HepG2 (cell line): ENCODE measurements at regions not wholly inside any gene's neighbourhood (a gene's known extent, or its start where the extent isn't known, plus 50 kb on each side); places are given as distances from the start of the nearest gene placed in this dataset.
"Not testable (repeated sequence)": the region's sequence is repeated elsewhere in the genome, so short reads cannot be mapped to it uniquely, and the experiment has no call there.

Experiments
- ATAC-seq: fragments of 200-7000 bp; cut with Tn5 transposase; 3 replicates; pipeline ENCODE4 v1.9.1; 2020; ENCODE audit warnings: mild to moderate bottlenecking, moderate library complexity
- BruUV-seq: library from RNA; stranded (reverse); fragments of 400-500 nt; replicated peaks from 2 replicates; lab custom pipeline; 2021; lab: Mats Ljungman, UMichigan
- CTCF ChIA-PET: fragments of 300-600 bp; formaldehyde crosslinking; extraction: SDS; loops from one replicate; lab custom pipeline; 2021; ENCODE audit warnings: low total read pairs, inconsistent platforms, low intra/inter-chr PET ratio; lab: Yijun Ruan, JAX
- POLR2A ChIA-PET: fragments of 350-600 bp; sonication (Branson Sonifier 250); formaldehyde crosslinking; loops from one replicate; lab custom pipeline; 2020; ENCODE audit warnings: antibody characterized with exemption, inconsistent platforms; lab: Yijun Ruan, JAX
- DNase-seq: peaks from one replicate; pipeline ENCODE4 v3.0.0-alpha.2; 2015; ENCODE audit warnings: low spot score
- FAIRE-seq: peaks from 3 replicates; lab custom pipeline; 2011; peaks lifted over from hg19 to GRCh38; lab: Jason Lieb, UNC
- H2AFZ ChIP-seq: one replicate; pipeline ENCODE4 v1.6.1; 2011; ENCODE audit warnings: low read length, inconsistent platforms
- H3K27ac ChIP-seq: fragments of 300-600 bp; 3 replicates; pipeline ENCODE4 v1.8.0; 2011; ENCODE audit warnings: mixed run types, mild to moderate bottlenecking, mixed read lengths, low read length, inconsistent platforms; ENCODE audit not compliant: insufficient read depth; ENCODE audit errors: extremely low read length
- H3K27me3 ChIP-seq, 2 experiments: fragments of 200-600 bp in 1 of 2; 2 replicates in 1 of 2; 3 replicates in 1 of 2; pipeline versions ENCODE4 v1.6.0 to v1.8.0; 2011; ENCODE audit warnings: low read length in 2 of 2, mild to moderate bottlenecking in 2 of 2, moderate library complexity in 2 of 2, inconsistent platforms in 1 of 2; ENCODE audit not compliant: insufficient read depth in 2 of 2, control insufficient read depth in 1 of 2
- H3K36me3 ChIP-seq, 2 experiments: fragments of 200-600 bp in 1 of 2; replicated peaks in 1 of 2; 2 replicates in 1 of 2; 3 replicates in 1 of 2; pipeline versions ENCODE4 v1.5.1 to v1.8.0; 2011; ENCODE audit warnings: low read length in 2 of 2, inconsistent platforms in 1 of 2; ENCODE audit not compliant: insufficient read depth in 2 of 2, control insufficient read depth in 1 of 2
- H3K4me1 ChIP-seq: 2 replicates; pipeline ENCODE4 v1.5.1; 2012; ENCODE audit warnings: low read length, inconsistent platforms; ENCODE audit not compliant: insufficient read depth
- H3K4me2 ChIP-seq: 2 replicates; pipeline ENCODE4 v1.6.0; 2011; ENCODE audit warnings: low read depth, low read length, inconsistent platforms
- H3K4me3 ChIP-seq, 3 experiments: fragments of 200-600 bp in 1 of 3; sonication (generic), shearing (Covaris generic) in 1 of 3; replicated peaks in 1 of 3; 2 replicates each; pipeline ENCODE4 v1.5.1; 2011 to 2016; ENCODE audit warnings: low read length in 3 of 3, inconsistent platforms in 2 of 3, low read depth in 2 of 3, mild to moderate bottlenecking in 2 of 3, control low read depth in 1 of 3, mixed read lengths in 1 of 3; ENCODE audit not compliant: insufficient read depth in 1 of 3
- H3K79me2 ChIP-seq: one replicate; pipeline ENCODE4 v1.6.1; 2011; ENCODE audit warnings: low read length, inconsistent platforms; ENCODE audit not compliant: insufficient read depth
- H3K9ac ChIP-seq: 2 replicates; pipeline ENCODE4 v1.6.0; 2011; ENCODE audit warnings: mild to moderate bottlenecking, low read depth, low read length, inconsistent platforms; ENCODE audit not compliant: insufficient read depth
- H3K9me3 ChIP-seq: 2 replicates; pipeline ENCODE4 v1.5.1; 2012; ENCODE audit warnings: mild to moderate bottlenecking, low read length
- H4K20me1 ChIP-seq: 2 replicates; pipeline ENCODE4 v1.6.0; 2011; ENCODE audit warnings: inconsistent platforms, mild to moderate bottlenecking, low read length, moderate library complexity; ENCODE audit not compliant: insufficient read depth
- CEBPB ChIP-seq: IDR thresholded peaks from 2 replicates; pipeline ENCODE4 v1.6.1; 2011; ENCODE audit warnings: low read depth, low read length, improper control_type of control experiment, borderline replicate concordance
- NR3C1 ChIP-seq: sonication (generic); formaldehyde crosslinking; IDR thresholded peaks from 2 replicates; pipeline ENCODE4 v1.4.0; 2020; ENCODE audit warnings: missing genetic modification reagents
- ZNF33A ChIP-seq: sonication (generic); formaldehyde crosslinking; IDR thresholded peaks from 2 replicates; pipeline ENCODE4 v1.5.1; 2020; ENCODE audit warnings: missing genetic modification reagents, mild to moderate bottlenecking, moderate library complexity, borderline replicate concordance
- ZNF556 ChIP-seq: sonication (generic); formaldehyde crosslinking; IDR thresholded peaks from 2 replicates; pipeline ENCODE4 v1.4.0; 2020; ENCODE audit warnings: mild to moderate bottlenecking, missing genetic modification reagents, borderline replicate concordance
- WGBS: methylation state at CpG from one replicate; pipeline ENCODE4 v1.1.6; 2017; ENCODE audit warnings: low lambda C conversion rate; 5-methylcytosine and 5-hydroxymethylcytosine counted together
- in situ Hi-C: cut with HindIII; loops from 2 replicates; pipeline ENCODE4 v1.10.0; 2017; ENCODE audit warnings: low pct_unique_long_range_greater_than_20kb; ENCODE audit not compliant: extremely low pct_ligation_motif_present
- intact Hi-C: fragments of 100-400 bp; cut with micrococcal nuclease; formaldehyde crosslinking; loops from one replicate; pipeline ENCODE4 v1.10.0; 2022; ENCODE audit not compliant: unreplicated experiment
- TF ChIP-seq, protein P1 (sequence below): sonication (generic); formaldehyde crosslinking; IDR thresholded peaks from 2 replicates; pipeline ENCODE4 v1.5.1; 2020; ENCODE audit warnings: missing genetic modification reagents, mild to moderate bottlenecking, borderline replicate concordance
- TF ChIP-seq, protein P2 (sequence below): sonication (generic); formaldehyde crosslinking; IDR thresholded peaks from 2 replicates; pipeline ENCODE4 v1.5.1; 2020; ENCODE audit warnings: missing genetic modification reagents, mild to moderate bottlenecking, borderline replicate concordance
- TF ChIP-seq, protein P3 (sequence below): sonication (generic); formaldehyde crosslinking; IDR thresholded peaks from 2 replicates; pipeline ENCODE4 v1.9.0; 2022; ENCODE audit warnings: low read depth, missing genetic modification reagents

DNA sequence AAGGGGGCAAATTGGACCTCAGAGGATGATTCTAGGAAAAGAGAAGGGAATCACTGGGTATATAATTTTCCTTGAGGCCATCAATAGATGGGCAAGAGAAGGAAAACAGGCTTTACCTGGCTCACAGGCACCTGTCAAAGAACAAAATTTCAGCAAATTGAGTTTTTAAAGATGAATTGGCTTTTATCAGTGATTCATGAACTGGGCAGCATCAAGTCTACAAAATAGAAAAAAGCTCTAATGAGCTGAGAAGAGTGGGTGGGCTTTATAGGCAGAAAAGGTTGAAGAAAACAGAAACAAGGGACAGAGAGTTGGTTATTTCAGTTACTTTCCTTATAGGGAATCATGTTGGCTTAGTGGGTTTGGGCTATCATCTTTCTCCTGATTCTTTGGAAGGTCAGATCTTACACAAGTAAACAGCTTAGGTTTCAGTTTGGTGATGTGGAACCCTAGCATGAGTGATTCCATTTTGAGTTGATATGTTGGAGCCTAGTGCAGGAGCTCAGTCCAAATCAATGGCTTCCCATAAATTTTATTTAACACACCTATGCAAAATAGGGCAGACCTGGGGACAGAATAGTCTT, 120.7 kb upstream of the MED14 start (continued):
- TF ChIP-seq, protein P1, sequence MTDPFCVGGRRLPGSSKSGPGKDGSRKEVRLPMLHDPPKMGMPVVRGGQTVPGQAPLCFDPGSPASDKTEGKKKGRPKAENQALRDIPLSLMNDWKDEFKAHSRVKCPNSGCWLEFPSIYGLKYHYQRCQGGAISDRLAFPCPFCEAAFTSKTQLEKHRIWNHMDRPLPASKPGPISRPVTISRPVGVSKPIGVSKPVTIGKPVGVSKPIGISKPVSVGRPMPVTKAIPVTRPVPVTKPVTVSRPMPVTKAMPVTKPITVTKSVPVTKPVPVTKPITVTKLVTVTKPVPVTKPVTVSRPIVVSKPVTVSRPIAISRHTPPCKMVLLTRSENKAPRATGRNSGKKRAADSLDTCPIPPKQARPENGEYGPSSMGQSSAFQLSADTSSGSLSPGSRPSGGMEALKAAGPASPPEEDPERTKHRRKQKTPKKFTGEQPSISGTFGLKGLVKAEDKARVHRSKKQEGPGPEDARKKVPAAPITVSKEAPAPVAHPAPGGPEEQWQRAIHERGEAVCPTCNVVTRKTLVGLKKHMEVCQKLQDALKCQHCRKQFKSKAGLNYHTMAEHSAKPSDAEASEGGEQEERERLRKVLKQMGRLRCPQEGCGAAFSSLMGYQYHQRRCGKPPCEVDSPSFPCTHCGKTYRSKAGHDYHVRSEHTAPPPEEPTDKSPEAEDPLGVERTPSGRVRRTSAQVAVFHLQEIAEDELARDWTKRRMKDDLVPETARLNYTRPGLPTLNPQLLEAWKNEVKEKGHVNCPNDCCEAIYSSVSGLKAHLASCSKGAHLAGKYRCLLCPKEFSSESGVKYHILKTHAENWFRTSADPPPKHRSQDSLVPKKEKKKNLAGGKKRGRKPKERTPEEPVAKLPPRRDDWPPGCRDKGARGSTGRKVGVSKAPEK (CRISPR knock-in tag) = no peak
- TF ChIP-seq NR3C1 (CRISPR knock-in tag) = no peak
- TF ChIP-seq CEBPB = no peak
- TF ChIP-seq ZNF556 (CRISPR knock-in tag) = no peak
- TF ChIP-seq, protein P2, sequence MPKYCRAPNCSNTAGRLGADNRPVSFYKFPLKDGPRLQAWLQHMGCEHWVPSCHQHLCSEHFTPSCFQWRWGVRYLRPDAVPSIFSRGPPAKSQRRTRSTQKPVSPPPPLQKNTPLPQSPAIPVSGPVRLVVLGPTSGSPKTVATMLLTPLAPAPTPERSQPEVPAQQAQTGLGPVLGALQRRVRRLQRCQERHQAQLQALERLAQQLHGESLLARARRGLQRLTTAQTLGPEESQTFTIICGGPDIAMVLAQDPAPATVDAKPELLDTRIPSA (CRISPR knock-in tag) = no peak
- TF ChIP-seq ZNF33A (CRISPR knock-in tag) = no peak
- TF ChIP-seq, protein P3, sequence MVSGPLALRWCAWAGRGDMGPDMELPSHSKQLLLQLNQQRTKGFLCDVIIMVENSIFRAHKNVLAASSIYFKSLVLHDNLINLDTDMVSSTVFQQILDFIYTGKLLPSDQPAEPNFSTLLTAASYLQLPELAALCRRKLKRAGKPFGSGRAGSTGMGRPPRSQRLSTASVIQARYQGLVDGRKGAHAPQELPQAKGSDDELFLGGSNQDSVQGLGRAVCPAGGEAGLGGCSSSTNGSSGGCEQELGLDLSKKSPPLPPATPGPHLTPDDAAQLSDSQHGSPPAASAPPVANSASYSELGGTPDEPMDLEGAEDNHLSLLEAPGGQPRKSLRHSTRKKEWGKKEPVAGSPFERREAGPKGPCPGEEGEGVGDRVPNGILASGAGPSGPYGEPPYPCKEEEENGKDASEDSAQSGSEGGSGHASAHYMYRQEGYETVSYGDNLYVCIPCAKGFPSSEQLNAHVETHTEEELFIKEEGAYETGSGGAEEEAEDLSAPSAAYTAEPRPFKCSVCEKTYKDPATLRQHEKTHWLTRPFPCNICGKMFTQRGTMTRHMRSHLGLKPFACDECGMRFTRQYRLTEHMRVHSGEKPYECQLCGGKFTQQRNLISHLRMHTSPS (CRISPR knock-in tag) = no peak

DNA sequence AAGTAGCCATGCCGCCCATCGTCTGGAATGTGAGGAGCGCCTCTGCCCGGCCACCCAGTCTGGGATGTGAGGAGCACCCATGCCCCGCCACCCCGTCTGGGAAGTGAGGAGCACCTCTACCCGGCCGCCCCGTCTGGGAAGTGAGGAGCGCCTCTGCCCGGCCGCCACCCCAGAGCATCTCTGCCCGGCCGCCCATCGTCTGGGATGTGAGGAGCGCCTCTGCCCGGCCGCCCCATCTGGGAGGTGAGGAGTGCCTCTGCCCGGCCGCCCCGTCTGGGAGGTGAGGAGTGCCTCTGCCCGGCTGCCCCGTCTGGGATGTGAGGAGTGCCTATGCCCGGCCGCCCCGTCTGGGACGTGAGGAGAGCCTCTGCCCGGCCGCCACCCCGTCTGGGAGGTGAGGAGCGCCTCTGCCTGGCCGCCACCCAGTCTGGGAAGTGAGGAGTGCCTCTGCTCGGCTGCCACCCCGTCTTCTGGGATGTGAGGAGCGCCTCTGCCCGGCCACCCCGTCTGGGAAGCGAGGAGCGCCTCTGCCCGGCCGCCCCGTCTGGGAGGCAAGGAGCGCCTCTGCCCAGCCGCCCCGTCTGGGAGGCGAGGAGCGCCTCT, 126.7 kb upstream of the MED14 start:
- H2AFZ ChIP-seq, H3K9ac ChIP-seq, ATAC-seq, in situ Hi-C loops, FAIRE-seq, H3K79me2 ChIP-seq, H3K27ac ChIP-seq, H3K4me3 ChIP-seq, H3K9me3 ChIP-seq, H3K27me3 ChIP-seq, intact Hi-C loops, H3K36me3 ChIP-seq, DNase-seq, POLR2A ChIA-PET, H3K4me2 ChIP-seq, CTCF ChIA-PET, H4K20me1 ChIP-seq, BruUV-seq: not testable (repeated sequence)
- 95% methylated on average over 15 of the region's 47 CpGs for WGBS
- H3K4me1 ChIP-seq = peaks cover 15% of the 10 kb centered on the region
